ENCODE measurements at regions not wholly inside any gene's neighbourhood (a gene's known extent, or its start where the extent isn't known, plus 50 kb on each side); places are given as distances from the start of the nearest gene placed in this dataset.

DNA sequence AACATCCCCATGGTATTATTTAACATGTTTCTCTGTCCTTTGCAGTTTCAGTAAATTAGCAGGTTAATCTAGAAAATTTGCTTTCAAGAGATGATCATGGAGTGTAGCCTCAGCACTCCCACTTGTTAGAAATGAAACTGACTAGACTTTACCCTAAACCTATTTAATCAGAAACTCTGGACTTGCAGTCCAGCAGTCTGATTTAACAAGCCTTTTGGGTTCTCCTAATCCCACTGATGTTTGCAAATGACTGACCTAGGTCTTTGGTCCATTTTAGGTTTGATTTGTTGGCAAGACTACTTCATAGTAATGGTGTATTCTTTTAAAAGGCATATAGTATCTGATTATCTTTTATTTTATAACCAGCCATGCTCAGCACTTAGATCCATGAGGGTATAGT lies 55.5 kb upstream of the SLC25A13 start:
- TF ChIP-seq ATF7 (IDR thresholded peaks at IDR 0.05; ENCODE audit: low read depth) (no peak), ESRRA (IDR thresholded peaks at IDR 0.05; ENCODE audit: low read length) (no peak), BCL11A (IDR thresholded peaks at IDR 0.05; ENCODE audit: low read depth, low read length) (no peak), CREB1 (IDR thresholded peaks at IDR 0.05; ENCODE audit: low read depth) (no peak), POU2F2 (IDR thresholded peaks at IDR 0.05; ENCODE audit: borderline replicate concordance, low read depth, low read length) (no peak)
- TF ChIP-seq, protein P1, sequence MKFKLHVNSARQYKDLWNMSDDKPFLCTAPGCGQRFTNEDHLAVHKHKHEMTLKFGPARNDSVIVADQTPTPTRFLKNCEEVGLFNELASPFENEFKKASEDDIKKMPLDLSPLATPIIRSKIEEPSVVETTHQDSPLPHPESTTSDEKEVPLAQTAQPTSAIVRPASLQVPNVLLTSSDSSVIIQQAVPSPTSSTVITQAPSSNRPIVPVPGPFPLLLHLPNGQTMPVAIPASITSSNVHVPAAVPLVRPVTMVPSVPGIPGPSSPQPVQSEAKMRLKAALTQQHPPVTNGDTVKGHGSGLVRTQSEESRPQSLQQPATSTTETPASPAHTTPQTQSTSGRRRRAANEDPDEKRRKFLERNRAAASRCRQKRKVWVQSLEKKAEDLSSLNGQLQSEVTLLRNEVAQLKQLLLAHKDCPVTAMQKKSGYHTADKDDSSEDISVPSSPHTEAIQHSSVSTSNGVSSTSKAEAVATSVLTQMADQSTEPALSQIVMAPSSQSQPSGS (IDR thresholded peaks at IDR 0.05; ENCODE audit: low read length): no peak
- TF ChIP-seq, protein P2, sequence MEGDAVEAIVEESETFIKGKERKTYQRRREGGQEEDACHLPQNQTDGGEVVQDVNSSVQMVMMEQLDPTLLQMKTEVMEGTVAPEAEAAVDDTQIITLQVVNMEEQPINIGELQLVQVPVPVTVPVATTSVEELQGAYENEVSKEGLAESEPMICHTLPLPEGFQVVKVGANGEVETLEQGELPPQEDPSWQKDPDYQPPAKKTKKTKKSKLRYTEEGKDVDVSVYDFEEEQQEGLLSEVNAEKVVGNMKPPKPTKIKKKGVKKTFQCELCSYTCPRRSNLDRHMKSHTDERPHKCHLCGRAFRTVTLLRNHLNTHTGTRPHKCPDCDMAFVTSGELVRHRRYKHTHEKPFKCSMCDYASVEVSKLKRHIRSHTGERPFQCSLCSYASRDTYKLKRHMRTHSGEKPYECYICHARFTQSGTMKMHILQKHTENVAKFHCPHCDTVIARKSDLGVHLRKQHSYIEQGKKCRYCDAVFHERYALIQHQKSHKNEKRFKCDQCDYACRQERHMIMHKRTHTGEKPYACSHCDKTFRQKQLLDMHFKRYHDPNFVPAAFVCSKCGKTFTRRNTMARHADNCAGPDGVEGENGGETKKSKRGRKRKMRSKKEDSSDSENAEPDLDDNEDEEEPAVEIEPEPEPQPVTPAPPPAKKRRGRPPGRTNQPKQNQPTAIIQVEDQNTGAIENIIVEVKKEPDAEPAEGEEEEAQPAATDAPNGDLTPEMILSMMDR (IDR thresholded peaks at IDR 0.05 in 2 of 3, conservative IDR thresholded peaks at IDR 0.05 in 1 of 3; ENCODE audit: control insufficient read depth in 2 of 3, extremely low read depth in 1 of 3, insufficient read depth in 1 of 3, low read depth in 3 of 3, low read length in 3 of 3): no peak

Measured in GM12878 (cell line).